Ecto neural progenitor cell (in vitro differentiated cells): ENCODE measurements at regions not wholly inside any gene's neighbourhood (a gene's known extent, or its start where the extent isn't known, plus 50 kb on each side); places are given as distances from the start of the nearest gene placed in this dataset.
"Not testable (repeated sequence)": the region's sequence is repeated elsewhere in the genome, so short reads cannot be mapped to it uniquely, and the experiment has no call there.

Experiments used
- DNase-seq: peaks from one replicate; pipeline ENCODE4 v3.0.0-alpha.2; 2018; ENCODE audit warnings: low spot score

DNA sequence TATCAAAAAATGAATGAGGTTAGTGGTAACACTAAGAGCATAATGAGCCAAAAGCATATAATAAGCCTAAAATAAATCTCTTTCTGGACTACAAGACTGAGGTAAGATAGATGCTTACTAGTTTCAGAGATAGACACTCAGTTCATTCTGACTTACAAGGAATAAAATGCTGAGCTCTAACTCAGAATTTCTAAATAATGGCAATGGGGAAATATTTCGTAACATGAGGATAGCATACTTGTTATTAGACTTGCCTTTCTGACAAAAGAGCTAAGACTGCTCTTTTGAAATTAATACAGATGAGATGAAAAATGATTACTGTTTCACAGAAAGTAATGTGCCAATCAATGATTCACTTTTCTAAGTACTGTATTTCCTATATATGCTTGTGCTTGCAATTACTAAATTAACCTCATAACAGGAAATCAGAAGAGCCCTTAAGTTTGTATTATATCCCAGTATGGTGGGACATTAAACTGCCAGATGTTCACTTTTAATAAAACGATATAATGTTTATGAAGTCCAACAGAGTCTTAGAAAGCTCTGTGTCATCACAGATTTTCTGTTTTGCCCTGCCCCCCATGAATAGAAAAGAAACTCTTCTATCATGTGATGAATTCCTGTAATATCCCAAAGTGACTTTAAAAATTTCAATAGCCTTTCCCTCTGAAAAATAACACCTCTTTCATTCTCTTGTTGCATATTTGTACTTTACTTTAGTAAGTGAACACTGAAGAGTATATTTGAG, 2771.0 kb upstream of the PCDH20 start:
- DNase-seq = no peak

DNA sequence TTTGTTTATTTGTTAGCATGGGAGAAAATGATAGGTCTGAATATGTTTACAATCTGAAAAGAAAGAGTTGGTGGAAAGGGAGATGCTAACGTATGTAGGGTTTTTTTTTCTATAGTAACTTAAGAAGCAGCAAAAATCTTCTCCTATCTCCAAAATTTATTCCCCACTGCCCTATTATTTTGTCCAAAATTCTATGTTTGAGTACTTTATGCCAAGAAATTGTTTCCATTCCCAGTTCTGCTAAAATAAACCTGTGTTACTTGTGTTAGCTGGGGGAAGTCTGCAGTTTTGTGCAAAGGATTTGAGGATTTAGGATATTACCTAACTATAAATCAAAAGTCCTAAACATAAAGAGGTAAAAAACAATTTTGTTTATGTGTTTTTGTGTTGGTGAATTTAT, 2770.4 kb upstream of the PCDH20 start:
- DNase-seq = no peak

DNA sequence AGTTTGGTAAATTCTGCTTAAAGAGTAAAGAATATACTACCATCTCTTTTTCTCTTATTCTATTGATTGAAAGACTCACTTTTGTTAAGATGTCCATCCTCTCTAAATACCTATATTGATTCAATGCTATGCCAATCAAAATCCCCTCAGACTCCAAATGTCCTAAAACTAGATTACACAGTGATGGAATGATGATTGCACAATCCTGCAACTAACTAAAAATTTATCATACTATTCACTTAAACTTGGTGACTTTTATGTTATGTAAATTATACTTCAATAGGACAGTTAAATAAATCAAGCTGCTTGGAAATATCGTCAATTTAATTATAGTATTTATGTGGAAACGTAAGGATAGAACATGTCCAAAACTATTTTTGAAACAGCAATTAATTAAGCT, 2765.1 kb upstream of the PCDH20 start:
- DNase-seq = no peak

DNA sequence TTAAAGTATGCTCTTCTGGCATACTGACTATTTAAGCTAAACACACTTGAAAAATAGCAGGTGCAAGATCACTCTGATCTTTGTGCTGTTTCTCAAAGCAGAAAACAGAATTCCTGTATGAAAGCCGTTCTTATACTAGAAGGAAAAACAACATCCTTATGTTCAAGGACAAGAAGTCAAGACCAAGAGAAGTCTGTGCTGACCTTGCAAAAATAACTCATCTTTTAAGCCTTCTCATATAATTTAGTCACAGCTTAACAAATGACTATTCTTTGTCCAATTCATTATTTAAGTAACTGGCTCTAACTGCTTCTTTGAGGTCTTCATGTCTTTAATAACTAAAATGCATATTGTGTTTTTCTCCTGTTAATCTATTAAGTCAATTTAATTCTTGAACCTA, 2750.2 kb upstream of the PCDH20 start:
- DNase-seq = no peak

DNA sequence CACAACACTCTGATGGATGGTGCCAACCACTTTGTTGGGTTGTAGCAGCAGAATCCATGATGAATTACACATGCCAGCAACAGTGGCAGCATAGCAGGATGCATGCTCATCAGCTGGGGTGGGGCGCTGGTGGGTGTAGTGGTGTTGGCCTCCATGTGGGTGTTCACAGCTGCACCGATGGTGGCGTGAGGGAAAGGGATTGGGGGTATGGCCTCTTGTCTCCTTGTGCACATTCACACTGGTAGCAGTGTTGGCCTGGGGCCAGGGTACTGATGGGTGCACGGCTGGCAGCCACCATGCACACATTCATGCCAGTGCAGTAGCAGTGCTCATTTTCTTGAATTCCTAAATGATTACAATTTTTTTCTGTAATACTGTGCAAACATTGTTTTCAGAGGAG, 2748.8 kb upstream of the PCDH20 start:
- DNase-seq = no peak

DNA sequence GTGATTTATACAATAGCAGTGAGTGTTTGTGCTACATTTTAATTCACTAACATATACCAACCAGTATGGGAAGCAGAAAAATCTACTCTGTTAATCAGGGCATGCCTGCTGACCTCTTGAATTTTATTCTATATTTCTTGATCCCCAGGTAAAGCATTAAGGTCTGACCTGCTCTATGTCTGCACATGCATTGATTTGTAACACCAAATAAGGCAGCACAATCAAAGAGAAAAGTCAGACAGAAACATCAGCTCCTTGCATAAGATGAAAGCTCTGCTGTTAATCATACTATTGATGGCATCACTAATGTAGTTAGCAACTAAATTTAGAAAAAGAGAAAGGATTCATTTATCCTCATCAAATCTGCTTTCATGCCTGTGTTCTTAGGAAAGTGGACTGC, 2744.8 kb upstream of the PCDH20 start:
- DNase-seq = no peak

DNA sequence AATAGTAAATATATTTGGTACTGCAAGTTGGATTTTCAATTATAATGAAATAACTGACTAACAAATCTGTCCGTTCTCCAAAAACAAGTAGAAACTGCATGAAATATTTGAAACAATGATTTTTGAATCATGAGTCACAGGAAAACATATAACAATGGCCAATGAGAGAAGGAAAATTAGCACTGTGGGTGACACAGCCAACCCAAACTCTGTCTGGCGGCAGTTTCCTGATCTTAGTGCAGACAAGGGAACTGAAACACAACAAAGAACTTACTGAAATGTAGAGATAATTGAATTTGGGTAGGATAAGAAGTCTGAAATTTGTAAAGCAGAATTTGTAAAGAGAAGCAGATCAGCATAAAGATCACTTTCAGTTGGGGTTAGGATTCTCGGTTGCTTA, 2743.3 kb upstream of the PCDH20 start:
- no peak for DNase-seq

DNA sequence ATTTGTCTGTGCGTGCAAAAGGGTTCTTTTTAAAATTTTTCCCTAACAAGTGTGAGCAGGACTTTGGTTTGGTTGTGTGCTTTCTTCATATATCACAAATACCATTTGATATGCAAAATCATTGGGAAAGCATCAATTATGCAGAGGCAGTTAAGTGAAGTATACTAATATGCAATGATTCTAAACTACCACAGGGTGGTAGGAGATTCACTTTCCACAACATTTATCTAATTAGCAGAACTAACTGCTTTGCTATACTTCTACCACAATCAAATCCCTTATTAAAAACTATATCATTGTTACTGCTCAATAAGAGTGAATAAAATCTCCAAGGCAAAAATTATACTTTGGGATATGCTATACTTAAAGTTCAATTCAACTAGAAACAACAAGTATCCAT, 2738.9 kb upstream of the PCDH20 start:
- no peak for DNase-seq

DNA sequence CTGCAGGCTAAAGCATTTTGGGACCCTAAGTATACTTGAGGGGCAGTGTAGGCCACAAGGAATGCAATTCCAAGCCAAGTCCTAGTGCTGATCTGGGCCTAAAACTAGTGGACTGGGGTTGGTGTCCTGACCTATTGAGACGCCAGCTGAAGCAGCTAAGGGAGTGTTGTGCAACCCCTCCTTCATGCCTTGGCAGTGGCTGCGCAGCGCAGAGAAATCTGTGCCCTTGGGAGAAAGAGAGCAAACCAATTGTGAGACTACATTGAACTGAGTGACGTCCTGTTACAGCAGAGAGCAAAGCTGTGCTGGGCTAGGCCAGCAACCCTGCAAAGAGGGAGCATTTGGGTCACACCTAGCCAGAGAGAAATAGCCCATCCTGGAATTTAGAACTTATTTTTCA, 2715.0 kb upstream of the PCDH20 start:
- no peak for DNase-seq

DNA sequence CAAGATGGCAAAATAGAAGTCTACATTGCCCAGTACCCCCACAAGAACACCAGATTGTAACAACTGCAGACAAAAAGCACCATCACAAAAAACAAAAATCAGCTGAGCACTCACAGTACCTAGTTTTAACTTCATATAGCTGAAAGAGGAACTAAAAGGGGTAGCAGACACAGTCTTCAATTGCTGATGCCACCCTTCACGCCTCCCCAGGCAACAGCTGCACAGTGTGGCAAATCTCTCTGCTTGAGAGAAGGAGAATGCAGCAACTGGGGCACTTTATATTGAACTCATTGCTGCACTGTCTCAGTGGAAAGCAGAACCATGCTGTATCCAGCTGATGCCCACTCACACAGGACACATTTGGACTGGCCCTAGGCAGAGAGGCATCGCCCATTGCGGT, 2714.5 kb upstream of the PCDH20 start:
- DNase-seq = no peak

DNA sequence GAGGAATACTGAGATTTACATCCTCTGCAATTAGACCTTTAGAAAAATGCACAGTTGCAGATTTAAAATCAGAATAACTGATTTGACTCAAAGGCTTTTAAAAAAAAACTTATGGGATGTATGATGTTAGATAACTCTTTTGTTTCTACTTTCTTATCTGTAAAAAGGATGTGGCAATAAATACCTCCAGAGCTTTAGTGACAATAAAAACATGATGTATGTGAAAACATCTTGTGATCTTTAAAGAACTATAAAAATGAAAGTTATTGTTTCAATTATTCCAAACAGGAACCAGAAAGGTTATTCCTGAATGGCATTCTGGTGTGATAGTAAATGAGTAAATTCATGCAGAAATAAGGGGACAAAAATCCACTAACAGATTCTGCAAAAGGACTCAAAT, 2712.2 kb upstream of the PCDH20 start:
- DNase-seq = no peak

DNA sequence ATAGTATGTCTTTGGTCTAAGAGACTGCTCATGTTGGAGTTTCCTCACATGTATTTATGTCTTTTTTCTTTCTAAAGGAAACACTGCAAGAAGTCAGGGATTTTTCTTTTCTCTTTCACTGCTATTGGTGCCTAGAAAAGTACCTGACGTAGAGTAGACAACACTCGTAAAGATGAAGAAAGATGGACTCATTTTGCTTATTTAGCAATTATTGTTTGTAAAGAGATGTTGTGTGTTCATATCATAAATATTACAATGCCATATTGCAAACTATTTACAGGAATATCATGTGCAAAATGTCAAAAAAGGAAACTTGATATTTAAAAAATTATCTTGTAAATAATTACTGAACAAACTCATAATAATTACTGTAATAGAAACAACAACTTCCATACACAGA, 2711.5 kb upstream of the PCDH20 start:
- DNase-seq = no peak

DNA sequence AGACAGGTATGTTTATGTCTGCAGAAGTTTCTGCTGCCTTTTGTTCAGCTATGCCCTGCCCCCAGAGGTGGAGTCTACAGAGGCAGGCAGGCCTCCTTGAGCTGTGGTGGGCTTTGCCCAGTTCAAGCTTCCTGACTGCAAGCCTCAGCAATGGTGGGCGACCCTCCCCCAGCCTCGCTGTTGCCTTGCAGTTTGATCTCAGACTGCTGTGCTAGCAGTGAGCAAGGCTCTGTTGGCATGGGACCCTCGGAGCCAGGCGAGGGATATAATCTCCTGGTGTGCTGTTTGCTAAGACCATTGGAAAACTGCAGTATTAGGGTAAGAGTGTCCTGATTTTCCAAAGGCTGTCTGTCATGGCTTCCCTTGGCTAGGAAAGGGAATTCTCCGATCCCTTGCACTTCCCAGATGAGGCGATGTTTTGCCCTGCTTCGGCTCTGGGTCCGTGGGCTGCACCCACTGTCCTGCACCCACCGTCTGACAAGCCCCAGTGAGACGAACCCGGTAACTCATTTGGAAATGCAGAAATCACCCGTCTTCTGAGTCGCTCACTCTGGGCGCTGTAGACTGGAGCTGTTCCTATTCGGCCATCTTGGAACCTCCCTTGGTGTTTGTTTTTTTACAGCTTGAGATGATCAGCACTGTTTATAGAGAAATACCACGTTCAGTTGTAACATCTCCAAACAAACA, 2705.5 kb upstream of the PCDH20 start:
- not testable (repeated sequence) for DNase-seq

DNA sequence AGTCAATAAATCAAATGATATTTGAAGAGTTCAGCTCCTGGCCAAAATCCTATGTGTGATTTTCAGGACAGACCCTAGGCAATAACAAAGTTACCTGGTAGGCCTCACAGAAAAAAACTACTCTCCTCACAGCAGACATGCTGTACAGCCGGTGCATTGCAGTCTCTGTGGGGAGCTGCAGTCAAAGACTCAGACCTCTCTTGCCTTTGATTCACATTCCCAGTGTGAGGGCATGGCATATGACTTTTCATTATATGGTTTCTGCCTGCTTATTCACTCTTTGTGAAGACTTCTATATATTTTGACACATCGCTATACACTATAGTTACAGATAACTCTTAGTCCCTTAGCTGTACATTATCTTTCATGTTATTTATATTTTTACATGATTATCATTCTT, 2684.3 kb upstream of the PCDH20 start:
- DNase-seq = no peak

DNA sequence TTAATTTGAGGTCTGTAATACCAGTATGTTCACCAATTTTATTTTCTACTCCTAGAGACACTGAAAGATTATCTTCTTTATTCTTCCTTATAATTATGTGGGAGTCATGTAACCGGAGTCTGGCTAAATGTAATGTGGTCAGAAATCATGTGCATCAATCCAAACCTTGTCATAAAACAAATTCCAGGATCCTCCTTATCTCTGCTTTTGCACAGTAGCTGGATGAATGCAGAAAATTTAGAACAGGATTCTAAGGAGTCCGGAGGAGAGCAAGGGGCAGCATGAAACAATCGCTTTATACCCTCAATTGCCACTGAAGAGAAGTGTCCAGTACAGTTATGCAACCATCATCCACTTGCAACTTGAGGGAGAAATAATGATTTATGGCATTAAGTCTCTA, 2674.7 kb upstream of the PCDH20 start:
- DNase-seq = no peak

DNA sequence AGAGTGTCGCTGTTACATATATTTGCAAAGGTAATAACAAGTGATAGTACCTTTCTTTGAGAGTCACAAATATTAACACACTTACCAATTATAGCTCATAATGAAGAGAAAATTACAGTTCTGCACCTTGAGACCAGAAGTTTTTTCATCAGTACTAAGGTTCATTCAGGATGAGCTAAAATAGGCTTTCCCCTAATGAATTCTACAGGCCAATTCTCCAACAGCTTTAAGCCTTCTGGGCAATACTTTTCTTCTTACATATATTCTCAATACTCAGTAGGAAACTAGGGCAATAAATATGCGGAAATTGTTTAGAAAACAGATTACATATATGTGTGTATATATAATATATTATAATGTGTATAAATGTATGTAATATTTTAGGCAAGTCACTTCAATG, 2672.8 kb upstream of the PCDH20 start:
- DNase-seq = no peak

DNA sequence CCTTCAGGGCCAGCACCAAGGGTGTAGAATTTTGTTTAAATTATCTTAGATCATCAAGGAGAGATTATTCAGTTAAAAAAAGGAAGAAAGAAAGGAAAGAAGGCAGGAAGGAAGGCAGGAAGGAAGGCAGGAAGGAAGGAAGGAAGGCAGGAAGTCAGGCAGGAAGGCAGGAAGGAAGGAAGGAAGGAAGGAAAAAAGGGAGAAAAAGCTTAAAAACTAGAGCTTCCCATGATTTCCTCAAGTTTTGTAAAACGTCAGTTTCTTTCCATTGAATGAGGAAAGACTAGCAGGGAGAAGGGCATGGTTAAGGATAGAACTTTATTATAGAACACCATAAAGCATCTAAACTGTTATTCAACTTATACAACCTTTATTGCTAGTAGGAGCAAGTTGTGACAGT, 2672.0 kb upstream of the PCDH20 start:
- no peak for DNase-seq

DNA sequence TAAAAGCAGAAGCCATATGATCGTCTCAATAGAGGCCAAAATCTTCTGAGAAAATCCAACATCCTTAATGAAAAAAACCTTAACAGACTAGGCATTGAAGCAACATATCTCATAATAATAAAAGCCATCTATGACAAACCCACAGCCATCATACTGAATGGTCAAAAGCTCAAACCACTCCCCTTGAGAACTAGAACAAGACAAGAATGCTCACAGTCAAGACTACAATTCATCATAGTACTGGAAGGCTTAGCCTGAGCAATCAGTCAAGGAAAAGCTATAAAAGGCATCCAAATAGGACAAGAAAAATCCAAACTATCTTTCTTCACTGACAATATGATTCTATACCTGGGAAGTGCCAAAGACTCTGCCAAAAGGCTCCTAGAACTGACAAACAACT, 2668.2 kb upstream of the PCDH20 start:
- no peak for DNase-seq

DNA sequence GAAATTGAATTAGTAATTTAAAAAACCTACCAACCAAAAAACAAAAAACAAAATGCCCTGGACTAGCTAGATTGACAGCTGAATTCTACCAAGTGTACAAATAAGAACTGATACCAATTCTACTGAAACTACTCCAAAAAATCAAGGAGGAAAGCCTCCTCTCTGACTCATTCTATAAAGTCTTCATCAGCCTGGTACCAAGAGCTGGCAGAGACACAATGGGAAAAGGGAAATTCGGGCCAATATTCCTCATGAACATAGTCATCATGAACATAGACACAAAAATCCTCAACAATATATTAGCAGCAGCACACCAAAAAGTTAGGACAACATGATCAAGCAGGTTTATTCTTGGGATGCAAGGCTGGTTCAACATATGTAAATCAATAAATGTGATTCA, 2667.7 kb upstream of the PCDH20 start:
- no peak for DNase-seq

DNA sequence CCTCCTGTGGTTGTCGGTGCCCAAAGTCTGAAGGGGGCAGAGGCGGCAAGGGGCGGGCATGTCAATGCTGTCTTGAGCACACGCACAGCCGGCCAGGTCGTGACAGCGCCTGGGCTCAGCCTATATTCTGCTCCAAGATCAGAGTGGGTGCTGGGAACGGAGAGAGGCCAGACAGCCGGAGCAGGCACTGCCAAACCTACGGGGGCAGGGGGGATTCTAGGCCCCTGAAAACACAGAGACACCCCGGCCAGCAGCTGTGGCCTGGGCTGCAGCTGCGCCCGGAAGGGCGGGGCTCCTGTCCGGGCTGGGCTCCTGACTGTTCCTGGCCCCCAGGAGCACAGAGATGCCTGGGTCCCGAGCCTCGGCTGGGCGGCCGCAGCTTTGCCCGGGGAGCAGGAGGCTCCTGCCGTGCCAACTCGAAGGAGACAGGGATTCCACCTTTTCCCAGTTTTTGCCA, 2662.9 kb upstream of the PCDH20 start:
- no peak for DNase-seq

DNA sequence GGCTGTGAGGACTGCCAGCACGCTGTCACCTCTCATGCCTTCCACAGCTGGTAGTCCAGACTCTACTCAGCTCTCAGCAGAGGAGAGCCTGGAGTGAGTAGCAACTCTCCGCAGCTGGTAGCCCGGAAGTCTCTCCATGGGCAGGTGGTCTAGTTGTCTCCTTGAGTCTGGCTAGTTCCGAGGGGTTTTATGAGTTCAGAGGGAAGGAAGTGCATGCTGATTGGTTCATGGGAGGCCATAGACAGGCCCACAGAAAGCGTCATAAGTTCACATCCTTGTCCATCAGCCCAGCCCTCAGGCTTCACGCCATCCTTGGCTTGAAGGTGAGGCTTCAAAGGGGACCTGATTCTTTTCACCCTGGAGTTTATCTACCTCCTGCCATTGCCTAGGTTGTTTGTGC, 2662.4 kb upstream of the PCDH20 start:
- no peak for DNase-seq

DNA sequence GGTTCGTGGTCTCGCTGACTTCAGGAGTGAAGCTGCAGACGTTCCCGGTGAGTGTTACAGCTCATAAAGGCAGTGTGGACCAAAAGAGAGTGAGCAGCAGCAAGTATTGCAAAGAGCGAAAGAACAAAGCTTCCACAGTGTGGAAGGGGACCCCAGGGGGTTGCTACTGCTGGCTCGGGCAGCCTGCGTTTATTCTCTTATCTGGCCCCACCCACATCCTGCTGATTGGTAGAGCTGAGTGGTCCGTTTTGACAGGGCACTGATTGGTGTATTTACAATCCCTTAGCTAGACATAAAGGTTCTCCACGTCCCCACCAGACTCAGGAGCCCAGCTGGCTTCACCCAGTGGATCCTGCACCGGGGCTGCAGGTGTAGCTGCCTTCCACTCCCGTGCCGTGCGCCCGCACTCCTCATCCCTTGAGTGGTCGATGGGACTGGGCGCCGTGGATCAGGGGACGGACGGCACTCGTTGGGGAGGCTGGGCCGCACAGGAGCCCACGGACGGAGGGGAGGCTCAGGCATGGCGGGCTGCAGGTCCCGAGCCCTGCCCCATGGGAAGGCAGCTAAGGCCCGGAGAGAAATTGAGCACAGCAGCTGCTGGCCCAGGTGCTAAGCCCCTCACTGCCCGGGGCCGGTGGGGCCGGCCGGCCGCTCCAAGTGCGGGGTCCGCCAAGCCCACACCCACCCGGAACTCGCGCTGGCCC, 2661.6 kb upstream of the PCDH20 start:
- not testable (repeated sequence) for DNase-seq

DNA sequence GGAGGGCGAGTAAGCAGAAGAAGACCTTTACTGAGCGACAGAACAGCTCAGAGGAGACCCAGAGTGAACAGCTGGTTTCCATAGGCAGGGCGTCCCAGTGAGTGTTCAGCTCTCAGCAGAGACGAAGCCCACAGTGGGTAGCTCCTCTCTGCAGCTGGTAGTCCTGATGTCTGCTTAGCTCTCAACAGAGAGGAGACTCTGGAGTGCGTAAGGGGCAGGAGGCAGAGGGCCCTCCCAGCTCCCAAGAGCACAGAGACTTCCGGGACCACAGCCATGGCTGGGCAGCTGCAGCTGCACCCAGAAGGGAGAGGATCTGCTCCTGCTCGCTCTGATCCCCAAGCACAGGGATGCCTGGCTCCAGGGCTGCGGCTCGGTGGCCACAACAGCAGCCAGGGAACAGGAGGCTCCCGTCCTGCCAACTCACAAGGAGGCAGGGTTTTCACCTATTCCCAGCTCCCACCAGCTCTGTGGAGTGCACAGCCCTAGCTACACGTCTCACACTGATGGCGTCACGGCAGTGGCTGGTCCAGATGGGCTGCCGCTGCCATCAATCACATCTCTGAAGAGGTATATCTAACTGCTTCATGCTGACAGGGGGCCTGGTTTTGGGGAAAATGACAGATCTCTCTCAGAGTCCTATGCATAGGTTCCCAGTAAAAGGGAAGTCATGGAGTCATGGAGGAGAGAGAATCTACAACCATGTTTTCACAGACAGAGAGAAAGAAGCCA, 2660.1 kb upstream of the PCDH20 start:
- no peak for DNase-seq
